GM04503 (cell line): ENCODE measurements at regions not wholly inside any gene's neighbourhood (a gene's known extent, or its start where the extent isn't known, plus 50 kb on each side); places are given as distances from the start of the nearest gene placed in this dataset.
A peak's percentile ranks its signal among the peaks of the same experiment; 100 is the strongest.

Experiments used
- DNase-seq: peaks from one replicate; pipeline ENCODE4 v3.0.0-alpha.2; 2012; ENCODE audit warnings: low read depth

- DNase-seq = no peak
Observed at GRCh38 chr15:67992411-67992810, 61.7 kb upstream of the PIAS1 start.

- no peak for DNase-seq
Observed at GRCh38 chr15:67992834-67993233, 61.3 kb upstream of the PIAS1 start.

GRCh38 chr15:67997996-67998395, 56.1 kb upstream of the PIAS1 start:
- no peak for DNase-seq

- DNase-seq = peak; percentile 19
Observed at GRCh38 chr15:67998599-67999133, 55.4 kb upstream of the PIAS1 start.

- DNase-seq = no peak
Observed at GRCh38 chr15:67999320-68000100, 54.6 kb upstream of the PIAS1 start.

- DNase-seq = no peak
Observed at GRCh38 chr15:68000754-68001153, 53.4 kb upstream of the PIAS1 start.

- DNase-seq = no peak
Observed at GRCh38 chr15:68001811-68002210, 52.3 kb upstream of the PIAS1 start.

GRCh38 chr15:68003297-68003696, 50.8 kb upstream of the PIAS1 start:
- no peak for DNase-seq
